Kidney capillary endothelial cell (primary cell): ENCODE measurements at regions not wholly inside any gene's neighbourhood (a gene's known extent, or its start where the extent isn't known, plus 50 kb on each side); places are given as distances from the start of the nearest gene placed in this dataset.

Source experiments
- DNase-seq: peaks from one replicate; pipeline ENCODE4 v3.0.0-alpha.2; 2018; ENCODE audit warnings: low spot score

- no peak for DNase-seq
Observed at GRCh38 chr3:43207628-43208085, 78.7 kb upstream of the SNRK start.

DNA sequence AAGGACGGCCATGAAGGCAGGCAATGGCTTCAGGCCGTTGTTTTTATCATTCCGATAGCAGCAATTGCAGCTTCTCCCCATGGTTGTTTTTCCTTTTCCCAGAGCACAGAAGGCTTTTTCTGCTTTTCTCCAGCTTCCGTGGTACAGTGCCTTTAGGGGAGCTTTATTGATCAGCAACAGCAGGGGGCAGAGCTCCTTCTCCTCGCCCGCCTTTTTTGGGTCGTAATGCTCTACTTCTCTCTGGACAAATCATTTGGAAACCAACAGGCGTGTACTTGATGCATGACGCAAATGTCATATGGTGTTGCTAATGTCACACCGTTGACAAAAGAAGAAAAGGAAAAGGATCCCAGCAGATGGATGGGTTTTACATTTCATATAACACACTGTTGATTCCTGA is 79.7 kb upstream of the SNRK start:
- DNase-seq, result no peak

DNA sequence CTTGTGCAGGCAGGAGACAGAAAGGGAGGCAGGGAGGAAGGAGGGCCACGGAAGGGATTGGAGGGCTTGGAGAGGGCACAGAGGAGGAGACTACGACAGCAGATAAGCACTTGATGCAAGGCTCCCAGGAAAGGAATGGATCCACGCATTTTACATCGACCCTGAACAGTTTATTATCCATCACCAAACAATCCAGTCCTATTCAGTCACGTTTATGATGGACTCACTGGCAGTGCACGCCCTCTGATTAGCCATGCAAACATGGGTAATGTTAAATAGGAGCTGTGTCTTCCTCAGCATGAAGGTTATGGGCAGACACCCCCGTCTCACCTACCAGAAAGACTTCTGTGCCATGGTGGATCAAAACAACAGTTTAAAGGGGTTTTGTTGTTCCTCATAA is 80.2 kb upstream of the SNRK start:
- DNase-seq, result no peak

GRCh38 chr3:43203022-43203421 is 83.3 kb upstream of the SNRK start:
- DNase-seq, result no peak

DNA sequence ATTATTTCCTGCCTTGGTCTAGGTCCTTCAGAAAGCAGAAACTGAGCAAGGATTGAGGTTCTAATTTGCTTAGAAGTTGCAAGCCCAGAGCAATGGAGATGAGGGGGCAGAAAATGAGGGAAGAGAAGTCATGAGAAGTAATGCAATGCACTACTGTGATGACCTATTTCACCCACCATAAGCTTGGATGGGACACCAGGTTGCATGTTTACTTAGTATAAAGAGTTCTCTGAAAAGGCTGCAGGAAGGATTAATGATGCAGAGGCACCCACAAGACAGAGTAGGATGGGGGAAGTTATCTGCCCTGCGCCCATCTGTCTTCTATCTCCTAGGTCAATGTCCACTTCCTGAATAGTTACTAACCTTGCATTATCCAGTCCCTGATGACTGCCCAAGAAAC is 84.8 kb upstream of the SNRK start:
- no peak for DNase-seq

GRCh38 chr3:43199645-43200306 is 86.6 kb upstream of the SNRK start:
- DNase-seq, result no peak

- DNase-seq, result no peak
Observed at GRCh38 chr3:43198791-43199644, 87.3 kb upstream of the SNRK start.

DNA sequence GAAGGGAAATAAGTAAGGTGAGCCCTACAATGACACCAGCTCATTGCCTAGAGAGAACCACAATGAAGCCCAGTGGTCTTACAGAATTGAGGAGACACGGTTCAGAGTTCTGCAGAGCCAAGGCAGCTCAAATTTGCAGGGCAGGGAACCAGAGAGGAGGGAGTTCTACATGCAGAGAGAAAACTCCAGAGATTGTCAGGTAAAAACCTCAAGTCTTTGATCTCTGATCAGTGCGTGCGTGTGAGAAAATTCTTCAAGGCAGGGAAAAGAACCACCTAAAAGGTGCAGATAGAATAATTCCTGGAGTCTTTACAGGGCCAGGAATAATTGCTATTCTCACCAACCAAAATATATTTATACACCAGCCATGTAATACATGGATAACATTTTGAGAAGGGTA is 88.0 kb upstream of the SNRK start:
- DNase-seq, result no peak

DNA sequence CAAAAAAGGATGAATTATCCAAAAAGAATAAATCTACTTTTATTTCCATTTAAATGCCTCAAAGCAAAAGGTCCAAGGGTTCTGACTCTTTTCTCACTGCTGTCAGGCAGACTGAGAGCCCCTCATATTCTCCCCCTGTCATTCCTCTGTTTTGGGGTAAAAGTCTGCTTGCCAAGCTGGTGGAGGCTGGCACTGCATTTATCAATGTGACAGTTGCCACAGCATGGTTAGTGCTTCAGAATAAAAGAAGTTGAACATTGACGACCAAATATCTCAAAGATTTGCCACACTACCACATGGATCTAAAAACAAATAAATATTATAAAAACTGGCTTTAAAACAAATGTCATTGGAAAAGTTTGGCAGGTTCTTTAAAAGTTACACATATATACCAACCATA is 89.2 kb upstream of the SNRK start:
- no peak for DNase-seq

GRCh38 chr3:43196721-43197120 is 89.6 kb upstream of the SNRK start:
- no peak for DNase-seq

DNA sequence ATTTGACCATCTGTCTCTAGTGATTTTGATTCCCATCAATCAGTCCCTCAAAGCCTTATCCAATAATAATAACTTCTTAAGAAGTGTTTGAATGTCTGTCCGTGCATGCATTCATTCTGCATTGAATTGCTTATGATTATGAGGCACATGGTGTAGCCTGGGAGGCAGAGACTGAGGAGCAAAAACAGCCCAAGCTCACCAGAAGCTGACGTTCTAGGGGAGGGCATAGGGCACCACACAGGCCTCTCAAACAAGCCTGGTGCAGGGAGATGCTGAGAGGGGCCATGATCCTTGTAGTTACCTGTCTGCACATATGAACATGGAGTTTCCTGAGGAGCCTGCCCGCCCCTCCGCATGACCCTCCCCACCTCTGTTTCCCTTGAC is 89.2 kb upstream of the POMGNT2 start:
- no peak for DNase-seq

GRCh38 chr3:43194490-43195114 is 88.7 kb upstream of the POMGNT2 start:
- no peak for DNase-seq

- DNase-seq, result no peak
Observed at GRCh38 chr3:43194069-43194468, 88.2 kb upstream of the POMGNT2 start.

DNA sequence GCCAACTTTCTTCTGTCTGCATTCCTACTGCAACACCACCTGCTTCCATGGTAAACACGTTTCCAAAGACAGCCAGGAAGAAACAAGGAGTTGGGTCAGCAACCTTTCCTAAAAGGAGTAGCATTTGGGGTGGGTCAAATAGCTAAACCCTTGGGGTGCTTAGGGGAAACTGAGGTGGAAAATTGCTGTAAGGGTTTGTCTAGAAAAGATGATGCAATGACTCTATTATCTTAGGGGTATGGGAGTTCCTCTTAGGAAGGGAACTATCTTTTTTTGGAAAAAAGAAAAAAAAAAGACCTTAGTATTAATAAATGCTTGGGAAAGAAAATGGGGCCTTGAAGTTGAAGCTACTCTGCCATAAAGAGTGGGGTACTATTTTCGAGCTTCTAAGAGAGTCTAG is 86.1 kb upstream of the POMGNT2 start:
- no peak for DNase-seq

DNA sequence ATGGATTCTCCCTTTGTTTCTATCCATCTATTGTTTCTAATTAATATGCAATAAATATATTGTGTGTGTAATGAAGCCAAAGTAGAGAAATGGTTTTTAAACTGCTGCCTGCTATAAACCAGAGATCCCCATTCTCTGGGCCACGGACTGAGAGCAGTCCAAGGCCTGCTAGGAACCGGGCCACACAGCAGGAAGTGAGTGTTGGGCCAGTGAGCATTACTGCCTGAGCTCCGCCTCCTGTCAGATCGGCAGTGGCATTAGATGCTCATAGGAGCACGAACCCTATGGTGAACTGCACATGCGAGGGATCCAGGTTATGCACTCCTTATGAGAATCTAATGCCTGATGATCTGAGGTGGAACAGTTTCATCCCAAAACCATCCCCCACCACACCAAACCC is 85.2 kb upstream of the POMGNT2 start:
- no peak for DNase-seq

DNA sequence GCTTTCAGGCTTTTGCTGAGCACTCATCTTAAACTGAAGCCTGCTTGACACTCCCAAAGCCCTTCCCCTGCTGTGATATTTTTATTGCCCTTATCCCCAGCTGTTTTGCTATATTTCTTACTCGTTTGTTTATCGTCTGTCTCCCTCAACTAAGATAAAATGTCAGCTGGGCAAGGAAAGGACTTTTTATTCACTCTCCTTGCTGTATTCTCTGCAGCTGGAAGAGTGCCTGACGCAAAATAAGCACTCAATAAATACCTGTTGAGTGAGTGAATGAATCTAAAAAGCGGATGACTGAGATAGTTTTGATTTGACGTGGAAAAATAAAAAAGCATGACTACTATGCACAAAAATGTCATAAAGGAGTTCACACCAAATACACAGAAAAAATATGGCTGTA is 84.8 kb upstream of the POMGNT2 start:
- DNase-seq, result no peak

- no peak for DNase-seq
Observed at GRCh38 chr3:43187836-43188479, 82.1 kb upstream of the POMGNT2 start.

GRCh38 chr3:43185983-43186314 is 80.1 kb upstream of the POMGNT2 start:
- peak; percentile 73 for DNase-seq

GRCh38 chr3:43185274-43185982 is 79.5 kb upstream of the POMGNT2 start:
- no peak for DNase-seq

DNA sequence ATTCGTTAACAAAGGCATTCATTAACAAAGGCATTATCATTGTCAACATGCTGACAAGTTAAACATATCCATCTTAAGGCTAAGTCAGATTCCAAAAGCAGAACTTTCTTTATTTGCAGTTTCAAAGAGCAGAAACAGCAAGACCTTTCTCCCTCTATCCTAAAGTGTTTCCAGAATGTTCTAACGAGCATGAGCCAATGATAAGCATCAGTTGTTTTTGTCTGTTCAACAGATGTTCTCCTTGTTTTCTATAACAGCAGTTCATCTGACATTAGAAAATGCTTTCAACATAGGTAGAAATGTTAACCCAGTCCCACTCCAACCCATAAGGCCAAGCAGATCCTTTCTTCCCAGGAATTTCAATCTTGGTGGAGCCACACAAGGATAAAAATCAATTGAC is 77.6 kb upstream of the POMGNT2 start:
- DNase-seq, result no peak

GRCh38 chr3:43181202-43181821 is 75.4 kb upstream of the POMGNT2 start:
- no peak for DNase-seq

GRCh38 chr3:43180694-43181093 is 74.8 kb upstream of the POMGNT2 start:
- no peak for DNase-seq
